WERI-Rb-1 (cell line): ENCODE measurements at regions not wholly inside any gene's neighbourhood (a gene's known extent, or its start where the extent isn't known, plus 50 kb on each side); places are given as distances from the start of the nearest gene placed in this dataset.
"Not testable (repeated sequence)": the region's sequence is repeated elsewhere in the genome, so short reads cannot be mapped to it uniquely, and the experiment has no call there.

Experiments used
- DNase-seq: peaks from one replicate; pipeline ENCODE4 v3.0.0-alpha.2; 2020
- H3K27ac ChIP-seq: fragments of 250-450 bp; sonication (Bioruptor Pico); 2 replicates; pipeline ENCODE4 v1.5.1; 2020; ENCODE audit warnings: mild to moderate bottlenecking, moderate library complexity
- H3K27me3 ChIP-seq: fragments of 250-450 bp; sonication (Bioruptor Pico); 2 replicates; pipeline ENCODE4 v1.5.1; 2021; ENCODE audit warnings: mild to moderate bottlenecking, low read depth, moderate library complexity; ENCODE audit not compliant: insufficient read depth, severe bottlenecking
- H3K36me3 ChIP-seq: fragments of 250-450 bp; sonication (Bioruptor Pico); 2 replicates; pipeline ENCODE4 v1.5.1; 2020; ENCODE audit warnings: mild to moderate bottlenecking, moderate library complexity
- H3K4me3 ChIP-seq: 2 replicates; pipeline ENCODE4 v1.5.1; 2011; ENCODE audit warnings: low read depth, mild to moderate bottlenecking, control low read depth, low read length
- H3K9me3 ChIP-seq: fragments of 250-450 bp; sonication (Bioruptor Pico); 2 replicates; pipeline ENCODE4 v1.5.1; 2021; ENCODE audit warnings: mild to moderate bottlenecking, moderate library complexity; ENCODE audit not compliant: severe bottlenecking
- TF ChIP-seq, protein P1 (sequence below): IDR thresholded peaks from 2 replicates; pipeline ENCODE4 v1.5.1; 2011; ENCODE audit warnings: low read depth, mild to moderate bottlenecking, control low read depth, inconsistent platforms, low read length

DNA sequence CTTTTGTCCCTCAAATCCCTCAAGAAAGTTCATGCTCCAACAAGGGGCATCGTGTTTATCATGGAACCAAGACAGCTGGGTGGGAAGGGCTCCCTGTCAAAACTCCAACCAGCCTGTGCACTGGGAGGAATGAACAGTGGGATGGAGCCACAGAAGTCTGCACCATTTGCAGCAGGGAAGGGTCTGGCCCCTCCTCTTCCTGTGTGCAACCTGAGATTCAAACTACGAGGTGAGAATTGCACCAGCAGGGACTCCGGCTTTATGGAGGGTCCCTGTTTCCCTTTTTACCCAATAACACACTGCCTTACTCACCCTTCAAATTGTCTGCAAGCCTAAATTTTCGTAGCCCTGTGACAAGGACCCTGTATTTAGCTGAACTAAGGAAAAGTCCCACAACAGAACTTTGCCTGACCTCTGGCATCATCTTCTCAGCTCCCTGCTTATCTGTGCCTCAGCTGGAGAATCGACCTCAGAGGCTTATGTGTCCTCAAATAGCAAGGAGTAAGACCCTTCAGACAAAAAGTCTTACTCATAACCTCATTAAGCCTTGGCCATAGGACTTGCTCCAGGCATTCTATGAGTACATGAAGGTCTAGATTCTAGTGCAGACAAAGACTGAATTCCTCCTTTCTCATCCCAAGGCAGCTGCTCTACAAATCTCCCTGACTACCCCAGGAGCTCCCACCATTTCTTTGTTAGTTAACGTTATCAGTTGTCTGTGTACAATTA, 178.3 kb upstream of the SERPINE2 start:
- Histone ChIP-seq H3K4me3 (no peak overlapping the region), H3K36me3 (no peaks in the 10 kb centered on the region), H3K27ac (no peak overlapping the region), H3K27me3 (no peaks in the 10 kb centered on the region), H3K9me3 (no peaks in the 10 kb centered on the region)
- no peak for DNase-seq
- TF ChIP-seq, protein P1, sequence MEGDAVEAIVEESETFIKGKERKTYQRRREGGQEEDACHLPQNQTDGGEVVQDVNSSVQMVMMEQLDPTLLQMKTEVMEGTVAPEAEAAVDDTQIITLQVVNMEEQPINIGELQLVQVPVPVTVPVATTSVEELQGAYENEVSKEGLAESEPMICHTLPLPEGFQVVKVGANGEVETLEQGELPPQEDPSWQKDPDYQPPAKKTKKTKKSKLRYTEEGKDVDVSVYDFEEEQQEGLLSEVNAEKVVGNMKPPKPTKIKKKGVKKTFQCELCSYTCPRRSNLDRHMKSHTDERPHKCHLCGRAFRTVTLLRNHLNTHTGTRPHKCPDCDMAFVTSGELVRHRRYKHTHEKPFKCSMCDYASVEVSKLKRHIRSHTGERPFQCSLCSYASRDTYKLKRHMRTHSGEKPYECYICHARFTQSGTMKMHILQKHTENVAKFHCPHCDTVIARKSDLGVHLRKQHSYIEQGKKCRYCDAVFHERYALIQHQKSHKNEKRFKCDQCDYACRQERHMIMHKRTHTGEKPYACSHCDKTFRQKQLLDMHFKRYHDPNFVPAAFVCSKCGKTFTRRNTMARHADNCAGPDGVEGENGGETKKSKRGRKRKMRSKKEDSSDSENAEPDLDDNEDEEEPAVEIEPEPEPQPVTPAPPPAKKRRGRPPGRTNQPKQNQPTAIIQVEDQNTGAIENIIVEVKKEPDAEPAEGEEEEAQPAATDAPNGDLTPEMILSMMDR: no peak

DNA sequence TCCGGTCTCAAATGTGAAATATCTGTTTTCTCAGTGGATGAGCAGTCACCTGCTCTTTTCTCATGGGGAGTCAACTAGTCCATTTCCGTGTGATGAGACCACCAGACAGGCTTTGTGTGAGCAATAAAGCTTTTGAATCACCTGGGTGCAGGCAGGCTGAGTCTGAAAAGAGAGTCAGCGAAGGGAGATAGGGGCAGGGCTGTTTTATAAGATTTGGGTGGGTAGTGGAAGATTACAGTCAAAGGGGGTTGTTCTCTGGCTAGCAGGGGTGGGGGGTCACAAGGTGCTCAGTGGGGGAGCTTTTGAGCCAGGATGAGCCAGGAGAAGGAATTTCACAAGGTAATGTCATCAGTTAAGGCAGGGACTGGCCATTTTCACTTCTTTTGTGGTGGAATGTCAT, 176.5 kb upstream of the SERPINE2 start:
- not testable (repeated sequence) for H3K27ac ChIP-seq, DNase-seq, H3K36me3 ChIP-seq, H3K27me3 ChIP-seq, H3K9me3 ChIP-seq, H3K4me3 ChIP-seq

DNA sequence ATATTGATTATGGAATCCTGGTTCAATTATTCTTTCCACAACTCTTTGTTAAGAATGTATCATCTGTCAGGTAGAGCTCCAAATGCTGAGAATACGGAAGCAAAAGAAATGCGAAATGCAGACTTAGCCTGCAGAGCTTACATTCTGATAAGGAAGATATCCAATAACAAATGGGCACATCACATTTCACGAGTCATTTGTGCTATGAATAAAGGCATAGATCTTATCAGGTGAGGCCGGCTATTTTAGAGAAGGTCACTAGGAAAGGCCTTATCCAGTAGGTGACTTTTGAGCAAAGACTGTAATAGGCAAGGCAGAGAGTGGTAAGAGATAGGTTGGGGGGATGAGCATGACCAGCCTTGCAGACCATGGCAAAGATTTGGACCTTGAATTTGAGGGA, 174.3 kb upstream of the SERPINE2 start:
- Histone ChIP-seq H3K36me3 (no peaks in the 10 kb centered on the region), H3K9me3 (no peaks in the 10 kb centered on the region), H3K27me3 (no peaks in the 10 kb centered on the region), H3K27ac (no peak overlapping the region), H3K4me3 (no peak overlapping the region)
- no peak for DNase-seq
- TF ChIP-seq, protein P1: no peak

DNA sequence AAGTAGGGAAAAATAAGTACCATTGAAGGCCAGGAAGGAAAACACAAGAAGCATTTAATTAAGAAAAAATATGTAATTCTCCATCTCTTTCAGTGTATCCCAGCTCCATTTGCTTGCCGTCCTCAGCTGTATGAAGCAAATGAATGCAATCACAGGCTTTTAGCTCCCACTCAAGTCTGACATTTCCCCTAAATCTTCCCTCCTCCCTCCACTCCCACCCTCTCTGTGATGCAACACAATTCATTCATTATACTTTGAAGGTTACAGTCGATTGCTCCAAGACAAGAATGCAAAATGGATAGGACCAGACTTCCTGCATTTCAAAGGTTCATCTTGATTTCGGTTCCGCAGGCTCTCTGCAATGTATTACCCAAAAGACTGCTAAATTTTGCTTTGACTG, 172.7 kb upstream of the SERPINE2 start:
- Histone ChIP-seq H3K36me3 (no peaks in the 10 kb centered on the region), H3K9me3 (no peaks in the 10 kb centered on the region), H3K27ac (no peak overlapping the region), H3K27me3 (no peaks in the 10 kb centered on the region), H3K4me3 (no peak overlapping the region)
- DNase-seq: no peak
- TF ChIP-seq, protein P1: no peak

DNA sequence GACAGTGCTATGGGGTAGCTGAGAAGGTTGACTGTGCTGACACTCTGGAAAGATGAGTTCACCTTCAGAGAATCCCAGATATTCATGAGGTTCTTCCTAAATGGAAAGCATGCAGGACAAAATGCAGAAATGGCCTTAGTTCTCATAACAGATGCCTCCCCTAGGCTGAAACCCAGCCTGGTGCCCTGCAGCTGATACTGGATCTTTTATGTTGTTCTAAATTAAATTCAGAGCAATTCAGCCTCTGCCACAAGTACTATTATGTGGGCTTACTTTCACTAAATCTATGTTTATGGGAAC, 172.0 kb upstream of the SERPINE2 start:
- TF ChIP-seq, protein P1: no peak
- H3K4me3 ChIP-seq: no peak overlapping the region
- H3K27ac ChIP-seq: no peak overlapping the region
- DNase-seq: no peak
- H3K36me3 ChIP-seq: no peaks in the 10 kb centered on the region
- H3K9me3 ChIP-seq: no peaks in the 10 kb centered on the region
- no peaks in the 10 kb centered on the region for H3K27me3 ChIP-seq

DNA sequence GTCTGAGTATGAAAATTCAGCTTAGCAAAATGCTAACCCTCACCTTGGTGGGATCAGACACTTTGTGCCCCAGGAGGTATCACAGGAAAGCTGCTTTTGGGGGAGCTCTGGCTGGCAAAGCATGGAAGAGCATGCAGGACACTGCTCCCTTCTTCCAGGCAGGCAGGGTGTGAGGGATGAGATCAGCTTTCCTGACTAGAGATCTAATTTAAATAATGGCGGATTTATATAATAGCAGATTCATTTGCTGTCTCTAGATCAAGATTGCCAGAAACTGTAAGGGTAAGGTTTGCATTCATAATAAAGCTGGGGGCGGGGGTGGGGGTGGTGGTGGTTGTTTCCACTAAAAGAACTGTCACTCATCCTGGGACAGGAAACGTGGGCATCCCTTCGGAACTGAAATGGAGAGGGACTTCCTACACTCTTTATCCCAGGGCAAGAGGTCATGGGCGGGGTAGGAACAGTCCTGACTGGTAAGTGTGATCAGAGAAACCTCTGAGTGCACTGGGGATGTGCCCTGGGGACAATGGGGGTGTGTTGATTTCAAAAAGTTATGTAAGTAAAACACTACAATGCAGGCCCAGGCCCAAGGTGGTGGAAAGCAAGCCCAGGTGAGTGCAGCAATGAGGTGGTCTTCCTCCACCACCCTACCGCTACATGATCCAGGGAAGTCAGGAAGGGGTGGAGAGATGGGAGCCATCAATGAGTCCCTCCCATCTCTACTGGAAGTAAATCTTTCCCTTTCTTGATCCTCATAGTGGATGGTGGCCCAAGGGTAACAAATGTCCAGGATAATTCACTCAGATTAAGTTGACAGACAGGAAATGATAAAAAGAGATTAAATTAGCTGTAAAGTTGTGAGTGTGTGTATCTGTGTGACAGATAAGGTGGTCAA, 171.4 kb upstream of the SERPINE2 start:
- Histone ChIP-seq H3K27me3 (no peaks in the 10 kb centered on the region), H3K4me3 (no peak overlapping the region), H3K9me3 (no peaks in the 10 kb centered on the region), H3K36me3 (no peaks in the 10 kb centered on the region), H3K27ac (no peak overlapping the region)
- no peak for DNase-seq
- TF ChIP-seq, protein P1: no peak
